Activated CD4-positive, alpha-beta T cell treated with anti-CD3 and anti-CD28 coated beads, Interleukin-2, Interleukin-4, amounts not matched to agents 100 ng/mL and 50 ng/mL, durations not matched to agents 16 hours and 8 hours (primary cell): ENCODE measurements at regions not wholly inside any gene's neighbourhood (a gene's known extent, or its start where the extent isn't known, plus 50 kb on each side); places are given as distances from the start of the nearest gene placed in this dataset.
"Not testable (repeated sequence)": the region's sequence is repeated elsewhere in the genome, so short reads cannot be mapped to it uniquely, and the experiment has no call there.

Experiments
- DNase-seq: peaks from one replicate; pipeline ENCODE4 v3.0.0-alpha.2; 2020; ENCODE audit warnings: low spot score

DNA sequence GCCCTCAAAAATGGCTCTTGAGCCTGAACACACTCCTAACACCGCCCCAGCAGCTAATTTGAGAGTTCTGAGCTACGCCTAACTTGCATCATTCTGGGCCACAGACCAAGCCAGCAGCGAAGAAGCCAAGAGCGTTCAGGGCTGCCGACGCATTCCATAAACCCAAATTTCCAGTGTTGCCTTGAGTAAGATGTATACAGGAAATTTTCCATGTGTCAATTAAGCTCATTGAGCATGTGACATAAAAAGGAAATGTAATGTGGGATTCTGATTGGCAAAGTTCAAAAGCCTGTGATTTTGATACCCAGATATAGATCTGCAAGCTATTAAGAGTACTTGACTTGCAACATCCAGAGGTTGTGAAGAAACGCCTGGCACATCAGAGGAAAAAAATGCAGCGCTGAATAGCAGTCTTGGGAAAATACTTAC, 148.6 kb upstream of the NR2F2 start:
- no peak for DNase-seq

DNA sequence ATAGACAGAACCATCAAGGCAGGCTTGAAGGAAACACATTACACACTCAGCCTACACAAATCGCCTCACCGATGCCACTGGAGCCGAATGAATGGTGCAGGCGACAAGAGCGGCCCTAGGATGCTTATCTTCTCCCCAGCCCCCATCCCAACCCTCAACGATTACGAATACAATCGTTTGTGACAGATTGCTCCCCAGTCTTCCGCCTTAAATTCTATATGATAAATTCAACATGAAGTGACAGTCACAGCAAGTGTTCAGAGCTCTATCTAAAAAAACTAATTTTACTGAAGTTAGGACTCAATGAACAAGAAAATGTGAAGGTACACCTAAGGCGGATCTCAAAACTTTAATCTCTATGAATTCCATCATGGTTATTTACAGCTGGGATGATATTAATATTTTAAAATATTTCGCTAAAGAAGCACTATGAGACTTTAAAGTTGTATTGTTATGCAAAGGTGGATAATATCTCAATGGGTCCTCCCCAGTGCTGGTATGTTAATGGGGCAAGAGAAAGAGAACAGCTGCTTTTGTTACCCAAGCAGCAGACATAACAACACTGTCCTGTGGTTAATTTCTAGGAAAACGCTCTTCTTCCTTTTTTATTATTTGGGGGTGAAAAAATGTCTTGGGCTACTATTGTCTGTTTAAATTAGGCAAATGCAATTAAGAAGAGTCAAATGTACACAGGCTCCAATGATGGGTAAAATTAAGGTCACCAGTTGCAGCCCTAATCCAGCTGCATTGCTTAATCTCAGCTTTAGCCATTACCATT, 147.6 kb upstream of the NR2F2 start:
- DNase-seq, result no peak

DNA sequence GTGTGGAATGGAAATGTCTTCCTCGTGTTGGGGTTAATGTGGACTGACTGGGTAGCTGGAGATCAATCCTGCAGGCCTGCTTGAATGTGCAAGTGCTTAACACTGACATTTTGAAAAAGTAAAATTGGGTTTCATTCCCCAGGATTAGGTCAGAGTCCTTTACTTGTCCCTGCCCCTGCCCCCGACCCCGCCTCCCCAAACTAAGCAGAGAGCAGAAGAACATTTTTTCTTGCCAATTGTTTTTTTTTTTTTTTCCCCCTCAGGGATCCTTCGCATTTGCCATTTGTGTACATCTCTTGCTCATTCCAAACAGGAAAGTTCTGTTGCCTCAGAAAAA, 147.0 kb upstream of the NR2F2 start:
- DNase-seq, result no peak

DNA sequence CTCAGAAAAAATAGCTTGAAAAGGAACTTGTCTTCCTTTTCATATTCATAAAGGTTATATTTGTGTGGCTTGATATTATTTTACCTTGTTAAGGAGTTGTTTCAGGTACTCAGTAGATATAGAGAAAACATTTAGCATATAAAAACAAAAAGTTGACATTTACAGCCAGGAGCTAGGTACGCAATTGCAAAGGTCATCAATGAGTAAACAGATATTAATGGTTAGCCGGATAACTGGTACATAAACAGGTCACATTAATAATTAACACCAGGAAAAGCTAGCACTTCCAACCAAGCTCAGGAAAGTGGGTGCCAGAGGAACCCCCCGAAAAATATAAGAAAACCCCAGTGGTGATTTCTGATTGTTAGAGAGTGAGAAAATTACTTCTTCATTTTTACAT, 146.6 kb upstream of the NR2F2 start:
- DNase-seq, result no peak

DNA sequence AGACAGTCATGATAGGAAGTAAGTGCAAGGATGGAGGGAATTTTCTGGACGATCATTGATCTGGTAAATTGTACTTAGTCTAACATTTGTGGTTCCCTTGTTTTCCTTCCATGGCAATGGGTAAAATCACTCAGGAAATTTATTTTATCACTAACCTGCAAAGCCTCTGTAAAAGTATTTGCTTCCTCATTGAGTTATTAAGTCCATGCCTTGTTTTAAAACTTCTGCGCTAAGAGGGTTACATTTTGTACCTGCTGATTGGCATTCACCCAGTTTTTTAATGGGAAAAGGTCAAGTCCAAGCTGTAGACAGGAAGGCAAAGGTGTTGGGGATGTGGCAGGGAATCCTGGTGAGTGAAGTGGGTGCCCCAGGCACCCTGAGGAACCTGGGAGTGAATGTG, 146.2 kb upstream of the NR2F2 start:
- no peak for DNase-seq

DNA sequence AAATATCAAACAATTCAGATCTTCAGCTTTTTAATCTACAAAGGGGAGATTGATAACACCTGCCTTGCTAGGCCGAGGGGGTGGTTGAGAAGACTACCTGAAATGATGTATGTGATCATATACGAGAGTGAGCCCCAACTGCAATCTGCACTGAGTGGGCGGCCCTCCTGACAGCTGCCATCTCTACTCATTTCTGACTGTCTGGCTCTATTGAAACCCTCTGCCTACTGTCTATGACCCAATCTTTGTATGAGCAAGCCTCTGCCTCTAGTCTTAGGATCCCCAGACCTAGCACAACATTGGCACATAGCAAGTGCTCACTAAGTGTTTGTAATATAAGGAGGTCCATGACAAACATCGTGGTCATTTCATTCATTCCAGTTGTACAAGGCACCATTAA, 144.4 kb upstream of the NR2F2 start:
- DNase-seq, result no peak

DNA sequence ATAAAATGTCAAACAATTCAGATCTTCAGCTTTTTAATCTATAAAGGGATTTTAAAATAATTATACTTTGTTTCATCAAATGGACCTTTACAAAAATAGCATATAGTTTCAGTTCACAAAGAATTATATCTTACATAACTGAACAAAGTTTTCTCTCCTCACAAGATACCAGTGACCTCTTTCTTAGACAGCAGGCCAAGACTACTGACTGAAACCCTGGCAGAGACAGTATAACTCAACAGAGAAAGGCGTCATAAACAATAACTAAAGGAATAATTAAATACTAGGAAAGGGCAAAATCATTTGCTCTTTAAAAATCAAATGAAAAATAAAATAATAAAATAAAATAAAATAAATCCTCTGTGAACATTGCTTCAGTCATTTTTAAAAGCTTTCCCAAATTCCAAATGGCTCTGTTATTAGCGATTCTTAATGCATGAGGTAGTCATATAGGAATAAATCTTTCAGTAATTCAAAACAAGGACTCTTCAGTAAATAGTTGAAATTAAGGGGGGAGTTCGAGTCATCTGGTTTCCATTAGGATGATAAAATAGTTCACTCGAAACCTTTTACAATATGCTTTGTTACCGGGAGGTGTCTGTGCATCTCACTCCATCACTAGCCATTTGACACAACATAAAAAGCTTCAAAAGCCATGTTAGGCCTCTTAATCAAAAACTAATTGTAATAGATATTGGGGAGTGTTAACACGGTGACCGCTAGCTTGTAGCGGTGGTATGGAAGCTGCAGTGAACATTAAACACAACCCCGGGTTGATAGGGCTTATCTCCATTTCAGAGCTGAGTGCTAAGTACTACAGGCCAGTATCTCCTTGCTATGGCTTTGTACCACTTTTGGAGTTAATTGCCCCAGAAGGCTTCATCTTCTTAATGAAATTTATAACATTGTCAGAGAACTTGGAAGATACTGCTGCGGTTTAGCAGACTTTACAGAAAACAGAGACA, 142.9 kb upstream of the NR2F2 start:
- no peak for DNase-seq

DNA sequence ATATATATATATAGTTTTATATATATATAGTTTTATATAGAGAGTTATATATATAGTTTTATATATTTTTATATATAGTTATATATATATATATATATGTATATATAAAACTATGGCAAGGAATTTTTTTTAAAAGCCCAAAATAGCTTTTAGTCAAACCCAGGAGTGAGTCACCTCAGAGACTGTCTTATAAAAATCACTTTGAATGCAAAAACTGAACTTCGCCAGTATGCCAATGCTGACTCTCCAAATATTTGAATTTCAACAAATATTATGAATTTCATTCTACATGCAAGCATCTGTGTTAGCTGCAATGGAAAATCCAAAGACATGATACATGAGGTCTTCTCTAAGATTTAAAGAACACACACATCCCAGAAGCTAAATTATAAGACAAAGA, 132.8 kb upstream of the NR2F2 start:
- DNase-seq, result no peak

DNA sequence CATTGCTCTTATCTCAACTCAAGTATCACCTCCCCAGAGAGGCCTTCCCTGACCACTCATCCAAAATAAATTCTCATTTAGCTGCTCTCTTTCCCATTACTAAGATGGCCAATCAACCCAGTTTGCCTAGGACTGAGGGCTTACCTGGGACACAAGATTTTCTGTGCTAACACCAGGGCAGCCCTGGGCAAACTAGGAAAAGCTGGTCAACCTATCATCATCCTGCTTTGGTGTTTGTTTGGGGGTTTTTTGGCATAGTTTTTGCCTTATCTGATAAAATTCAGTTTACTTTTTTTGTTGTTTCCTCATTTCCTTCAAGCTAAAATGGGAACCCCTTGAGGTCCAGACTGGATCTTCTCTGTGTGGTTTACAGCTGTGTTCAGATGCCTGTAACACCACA, 131.4 kb upstream of the NR2F2 start:
- no peak for DNase-seq

DNA sequence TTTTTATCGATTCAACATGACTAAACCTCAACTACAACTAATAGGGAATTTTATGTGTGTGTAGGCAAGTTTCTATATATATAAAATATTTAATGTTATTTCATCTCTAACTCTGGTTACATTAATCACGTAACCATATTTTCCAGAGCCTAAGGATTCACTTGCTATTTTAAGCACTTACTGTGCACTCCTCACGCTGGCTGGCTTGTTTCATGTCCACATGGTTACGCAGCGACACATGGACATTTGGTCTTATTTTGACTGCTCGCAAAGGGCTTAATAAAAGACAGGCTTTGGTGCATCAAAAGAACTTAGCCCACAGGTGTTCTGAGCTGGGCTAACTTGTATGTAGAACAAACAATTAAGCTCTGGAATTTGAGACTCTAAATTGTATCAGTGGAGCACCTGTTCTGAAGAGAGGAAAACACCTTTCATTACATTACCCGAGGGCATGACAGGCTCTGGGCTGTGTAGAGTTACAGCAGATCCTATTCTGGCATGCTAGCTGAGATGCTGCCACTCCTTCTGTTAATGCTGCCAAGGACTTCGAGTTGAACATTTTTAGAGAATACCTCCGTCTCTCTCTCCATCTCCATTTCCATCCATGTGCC, 130.0 kb upstream of the NR2F2 start:
- DNase-seq, result no peak

DNA sequence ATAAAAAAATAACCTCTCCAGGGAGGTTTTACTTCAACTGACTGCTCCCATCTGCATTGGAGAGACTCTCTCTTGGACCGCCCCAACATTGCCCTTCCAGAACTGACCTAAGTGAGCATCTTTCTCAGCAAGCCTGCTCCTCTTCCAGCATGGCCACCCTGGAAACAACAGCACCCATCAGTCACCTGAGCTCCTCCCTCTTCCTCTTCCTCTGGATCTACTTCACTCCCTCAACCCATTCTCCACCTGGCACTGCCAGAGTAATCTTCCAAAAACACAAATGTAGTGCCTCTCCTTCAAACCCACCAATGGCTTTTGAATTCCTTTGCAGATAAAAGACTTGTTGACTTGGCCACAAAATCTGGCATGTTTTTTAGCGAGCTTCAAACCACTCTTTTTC, 128.8 kb upstream of the NR2F2 start:
- no peak for DNase-seq

DNA sequence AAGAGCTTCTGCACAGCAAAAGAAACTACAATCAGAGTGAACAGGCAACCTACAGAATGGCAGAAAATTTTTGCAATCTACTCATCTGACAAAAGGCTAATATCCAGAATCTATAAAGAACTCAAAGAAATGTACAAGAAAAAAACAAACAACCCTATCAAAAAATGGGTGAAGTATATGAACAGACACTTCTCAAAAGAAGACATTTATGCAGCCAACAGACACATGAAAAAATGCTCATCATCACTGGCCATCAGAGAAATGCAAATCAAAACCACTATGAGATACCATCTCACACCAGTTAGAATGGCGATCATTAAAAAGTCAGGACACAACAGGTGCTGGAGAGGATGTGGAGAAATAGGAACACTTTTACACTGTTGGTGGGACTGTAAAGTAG, 124.9 kb upstream of the NR2F2 start:
- DNase-seq, result not testable (repeated sequence)

DNA sequence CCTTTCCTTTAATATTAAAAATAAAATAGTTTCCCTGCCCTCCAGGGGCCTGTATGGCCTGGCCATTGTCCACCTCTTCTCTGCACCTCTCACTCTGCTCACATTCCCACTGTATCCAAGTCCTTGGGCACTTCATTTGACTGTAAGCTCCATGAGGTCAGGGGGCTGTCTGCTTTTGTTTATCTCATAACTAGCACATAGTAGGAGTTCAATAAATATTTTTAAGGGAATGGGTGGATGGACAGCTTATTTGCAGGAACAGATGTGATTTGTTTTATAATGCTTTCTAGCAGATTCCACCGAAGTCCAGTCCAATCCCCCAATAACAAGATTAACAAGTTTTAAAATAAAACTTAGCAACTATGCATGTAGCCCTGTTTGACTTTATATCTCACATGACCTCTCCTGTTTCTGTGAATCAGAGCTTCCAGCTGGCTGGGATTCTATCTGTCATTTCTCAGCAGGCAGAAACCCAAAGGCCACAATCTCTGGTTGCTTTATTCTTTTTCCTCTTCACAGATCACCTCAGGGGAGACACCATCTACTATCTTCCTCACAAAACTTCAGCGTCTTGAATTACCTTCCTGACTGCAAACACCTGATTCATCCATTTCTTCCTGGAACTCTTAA, 123.0 kb upstream of the NR2F2 start:
- no peak for DNase-seq

DNA sequence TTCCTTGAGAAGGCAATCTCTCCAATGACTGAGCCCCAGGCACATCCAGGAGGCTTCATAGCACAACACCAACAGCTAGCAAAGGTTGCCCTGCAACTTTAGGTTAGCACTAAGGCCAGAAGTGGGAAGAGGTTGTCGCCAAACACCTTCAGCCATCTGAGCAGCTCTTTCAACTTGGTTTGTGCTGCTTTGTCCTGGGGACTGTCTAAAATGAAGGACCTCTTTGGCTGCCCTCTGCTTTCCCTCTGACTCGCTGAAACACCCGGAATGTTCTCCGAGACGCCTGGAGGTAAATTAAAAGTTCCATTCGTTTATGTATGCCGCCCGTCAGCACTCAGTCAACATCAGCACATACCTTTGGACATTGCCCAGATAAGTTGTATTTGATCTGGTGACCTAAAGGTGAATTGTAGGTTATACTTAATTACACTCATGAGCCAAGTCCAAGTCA, 121.2 kb upstream of the NR2F2 start:
- DNase-seq, result no peak

DNA sequence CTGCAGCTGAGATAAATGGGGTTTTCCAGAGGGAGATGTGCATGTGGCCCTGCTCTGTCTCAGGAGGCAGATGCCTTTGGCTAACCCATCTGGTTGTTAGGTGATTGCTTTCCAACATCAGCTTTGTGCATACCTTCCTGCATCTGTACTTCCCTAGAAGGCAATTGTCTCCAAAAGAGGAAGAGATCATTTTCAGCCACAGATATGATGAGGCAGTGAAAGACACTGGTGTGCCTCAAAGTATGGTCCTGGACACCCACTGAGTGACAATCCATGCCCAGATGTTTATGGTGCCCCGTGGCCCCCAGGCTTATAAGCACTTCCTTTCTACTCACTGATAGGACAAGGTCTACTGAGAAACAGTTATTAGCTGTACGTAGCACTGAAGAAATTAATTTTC, 117.5 kb upstream of the NR2F2 start:
- DNase-seq, result no peak

DNA sequence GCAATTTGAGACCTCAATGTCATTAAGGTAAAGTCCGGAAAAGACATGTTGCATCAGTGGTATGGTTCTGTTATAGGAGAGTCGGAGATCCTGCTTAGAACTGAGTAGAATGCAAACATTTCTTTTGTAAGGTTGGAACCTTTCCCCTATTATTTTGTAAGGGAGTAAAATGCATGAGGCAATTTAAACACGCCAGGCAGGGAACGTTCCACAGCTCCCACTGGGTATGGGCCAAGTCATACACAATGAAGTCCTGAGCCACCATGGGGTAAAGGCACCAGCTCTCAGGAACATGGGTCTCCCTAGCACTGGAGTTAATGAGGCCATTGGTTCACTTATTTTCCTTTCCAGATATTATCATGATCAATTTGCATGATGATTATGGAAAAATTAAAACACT, 116.6 kb upstream of the NR2F2 start:
- no peak for DNase-seq

DNA sequence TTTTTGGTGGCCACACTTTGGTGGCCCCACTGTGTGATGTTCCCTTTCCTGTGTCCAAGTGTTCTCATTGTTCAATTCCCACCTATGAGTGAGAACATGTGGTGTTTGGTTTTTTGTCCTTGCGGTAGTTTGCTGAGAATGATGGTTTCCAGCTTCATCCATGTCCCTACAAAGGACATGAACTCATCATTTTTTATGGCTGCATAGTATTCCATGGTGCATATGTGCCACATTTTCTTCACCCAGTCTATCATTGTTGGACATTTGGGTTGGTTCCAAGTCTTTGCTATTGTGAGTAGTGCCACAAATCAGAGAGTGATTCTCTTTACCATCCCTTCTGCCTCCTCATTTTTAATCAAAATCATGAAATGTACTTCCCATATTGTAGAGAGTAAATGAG, 114.0 kb upstream of the NR2F2 start:
- not testable (repeated sequence) for DNase-seq

DNA sequence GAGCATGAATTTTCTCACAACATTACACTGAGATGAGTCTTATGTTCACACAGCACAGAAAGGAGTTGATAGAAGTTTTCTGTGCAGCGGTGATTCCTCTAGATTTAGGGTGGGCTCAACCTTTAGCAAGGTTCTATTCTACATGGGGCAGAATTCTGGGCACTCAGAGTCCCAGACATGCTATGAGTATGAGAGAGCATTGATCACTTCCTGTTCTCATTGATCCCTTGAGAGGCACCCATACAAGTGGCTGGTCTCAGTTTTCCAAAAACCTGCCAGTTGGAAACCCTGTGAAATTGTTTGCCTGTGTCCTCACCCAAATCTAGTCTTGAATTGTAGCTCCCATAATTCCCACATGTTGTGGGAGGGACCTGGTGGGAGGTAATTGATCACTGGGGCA, 112.5 kb upstream of the NR2F2 start:
- DNase-seq, result no peak

DNA sequence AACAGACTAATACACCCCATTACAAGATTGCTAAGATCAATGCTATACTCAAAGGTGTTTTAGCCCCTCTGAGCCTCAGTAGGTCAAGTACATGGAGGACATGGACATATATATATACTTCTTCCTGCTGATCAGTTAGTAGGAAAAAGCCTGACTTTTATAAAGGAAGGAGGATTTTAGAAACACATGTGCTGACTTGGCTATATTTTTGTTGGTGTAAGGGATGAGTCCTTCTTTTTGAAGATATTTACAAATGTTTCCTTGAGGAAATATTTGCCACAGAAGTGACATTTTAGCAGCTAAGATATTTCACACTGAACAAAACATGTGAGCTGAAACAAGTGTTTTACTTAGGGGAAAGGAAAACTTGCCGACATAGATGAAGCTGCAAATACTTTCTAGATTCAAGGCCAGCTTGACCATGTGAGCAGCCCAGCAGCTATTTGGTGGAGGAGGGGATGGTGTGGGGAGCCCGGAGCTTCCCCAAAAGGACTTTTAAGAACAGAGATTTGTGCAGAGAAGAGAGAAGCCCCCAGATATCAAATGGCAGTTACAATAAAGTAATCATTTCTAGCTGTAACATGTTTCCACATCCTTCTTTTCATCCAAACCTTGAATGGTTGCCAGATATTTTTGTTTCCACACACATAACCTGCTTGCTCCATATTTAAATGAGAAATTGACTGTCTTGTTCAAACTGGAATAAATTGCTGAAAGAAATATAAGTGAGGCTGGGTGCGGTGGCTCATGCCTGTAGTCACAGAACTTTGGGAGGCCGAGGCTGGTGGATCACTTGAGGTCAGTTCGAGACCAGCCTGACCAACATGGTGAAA, 111.7 kb upstream of the NR2F2 start:
- DNase-seq, result no peak

DNA sequence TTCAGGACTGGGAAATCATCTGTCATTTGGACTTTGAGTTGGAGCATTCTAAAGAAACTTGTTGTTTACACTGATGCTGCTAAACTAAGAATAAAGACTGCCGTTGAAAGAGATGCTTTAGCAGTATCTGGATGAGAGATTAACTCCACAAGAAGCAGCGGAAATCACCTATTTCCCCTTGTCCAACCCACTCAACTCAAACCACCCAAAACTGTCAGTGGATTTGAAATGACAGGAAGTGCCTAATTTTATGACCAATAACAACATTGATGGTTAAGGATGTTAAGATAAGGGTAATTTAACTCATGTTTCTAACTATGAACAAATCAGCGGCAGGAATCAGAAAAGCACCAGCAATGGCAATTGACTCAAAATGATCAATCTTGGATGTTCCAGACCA, 110.8 kb upstream of the NR2F2 start:
- no peak for DNase-seq

DNA sequence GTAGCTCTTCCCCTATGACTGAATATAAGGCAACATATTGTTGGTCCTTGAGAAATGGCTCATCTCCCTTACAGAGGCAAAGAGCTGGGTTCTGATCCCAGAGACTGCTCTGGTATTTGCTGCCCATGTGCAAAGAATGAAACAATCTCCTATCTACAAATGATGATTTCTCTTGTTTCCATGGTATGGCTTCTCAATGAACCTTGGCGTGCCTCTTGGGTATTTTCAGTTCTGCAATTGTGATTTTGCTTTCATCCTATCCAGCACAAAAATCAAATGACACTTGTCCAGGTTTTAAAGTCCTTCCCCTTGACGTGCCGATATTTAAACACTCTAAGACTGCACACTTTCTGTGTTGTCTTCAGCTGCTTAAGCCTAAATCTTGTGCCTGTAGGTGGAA, 109.8 kb upstream of the NR2F2 start:
- no peak for DNase-seq

DNA sequence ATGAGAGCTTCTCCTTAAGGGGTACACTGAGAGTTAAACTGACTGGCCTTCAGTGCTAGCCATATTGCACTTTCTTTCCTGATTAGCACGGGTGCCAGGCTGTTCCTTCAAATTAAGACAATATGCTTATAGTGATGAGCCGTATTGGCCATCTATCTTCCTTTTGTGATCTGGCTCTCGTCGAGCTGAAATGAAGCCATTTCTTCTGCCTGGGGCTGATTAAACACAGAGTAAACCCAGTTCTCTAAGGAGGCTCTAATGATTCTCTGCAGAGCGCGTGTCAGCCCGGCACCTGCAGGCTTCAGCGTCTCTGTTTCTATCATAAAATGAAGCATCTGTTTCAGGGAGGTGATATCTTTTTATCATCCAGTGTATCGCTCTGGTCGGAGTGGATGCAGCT, 107.5 kb upstream of the NR2F2 start:
- DNase-seq, result no peak
